GM21723 (cell line): ENCODE measurements at regions not wholly inside any gene's neighbourhood (a gene's known extent, or its start where the extent isn't known, plus 50 kb on each side); places are given as distances from the start of the nearest gene placed in this dataset.
"Not testable (repeated sequence)": the region's sequence is repeated elsewhere in the genome, so short reads cannot be mapped to it uniquely, and the experiment has no call there.

Source experiments
- ATAC-seq: cut with Tn5 transposase; IDR thresholded peaks from one replicate; pipeline ENCODE4 v1.9.1; 2021; ENCODE audit warnings: mild to moderate bottlenecking, moderate library complexity; ENCODE audit not compliant: unreplicated experiment

GRCh38 chr7:79664884-79665676 lies 211.6 kb upstream of the MAGI2 start:
- no peak for ATAC-seq

- no peak for ATAC-seq
Measured at GRCh38 chr7:79658304-79658703, 204.8 kb upstream of the MAGI2 start.

- no peak for ATAC-seq
Measured at GRCh38 chr7:79653136-79653631, 199.7 kb upstream of the MAGI2 start.

GRCh38 chr7:79652619-79653018 lies 199.2 kb upstream of the MAGI2 start:
- ATAC-seq, result no peak

GRCh38 chr7:79647711-79648110 lies 194.2 kb upstream of the MAGI2 start:
- no peak for ATAC-seq

GRCh38 chr7:79646278-79646677 lies 192.8 kb upstream of the MAGI2 start:
- no peak for ATAC-seq

GRCh38 chr7:79636849-79637248 lies 183.4 kb upstream of the MAGI2 start:
- ATAC-seq, result no peak

GRCh38 chr7:79625921-79626320 lies 172.5 kb upstream of the MAGI2 start:
- ATAC-seq, result not testable (repeated sequence)

GRCh38 chr7:79624336-79624735 lies 170.9 kb upstream of the MAGI2 start:
- ATAC-seq, result no peak

- ATAC-seq, result no peak
Measured at GRCh38 chr7:79622781-79623180, 169.3 kb upstream of the MAGI2 start.

GRCh38 chr7:79620291-79620690 lies 166.8 kb upstream of the MAGI2 start:
- ATAC-seq, result no peak

- ATAC-seq, result no peak
Measured at GRCh38 chr7:79619216-79619615, 165.7 kb upstream of the MAGI2 start.

- no peak for ATAC-seq
Measured at GRCh38 chr7:79615871-79616640, 162.6 kb upstream of the MAGI2 start.

- ATAC-seq, result no peak
Measured at GRCh38 chr7:79615466-79615865, 162.0 kb upstream of the MAGI2 start.

- ATAC-seq, result no peak
Measured at GRCh38 chr7:79612903-79613302, 159.4 kb upstream of the MAGI2 start.

- no peak for ATAC-seq
Measured at GRCh38 chr7:79612022-79612421, 158.6 kb upstream of the MAGI2 start.

GRCh38 chr7:79610748-79611304 lies 157.4 kb upstream of the MAGI2 start:
- no peak for ATAC-seq

- ATAC-seq, result no peak
Measured at GRCh38 chr7:79610313-79610712, 156.8 kb upstream of the MAGI2 start.

GRCh38 chr7:79608005-79608404 lies 154.5 kb upstream of the MAGI2 start:
- no peak for ATAC-seq

- ATAC-seq, result no peak
Measured at GRCh38 chr7:79604841-79605240, 151.4 kb upstream of the MAGI2 start.

- no peak for ATAC-seq
Measured at GRCh38 chr7:79598351-79598750, 144.9 kb upstream of the MAGI2 start.

- not testable (repeated sequence) for ATAC-seq
Measured at GRCh38 chr7:79594671-79595070, 141.2 kb upstream of the MAGI2 start.
